Tibial nerve (tissue), 4 donors: ENCODE measurements at regions not wholly inside any gene's neighbourhood (a gene's known extent, or its start where the extent isn't known, plus 50 kb on each side); places are given as distances from the start of the nearest gene placed in this dataset.

Experiments used
- DNase-seq, 2 donors: peaks; one replicate each; pipeline ENCODE4 v3.0.0-alpha.2; 2019; ENCODE audit warnings: low spot score in 2 of 2
- H3K27ac ChIP-seq, 4 donors: fragments of 200-600 bp; sonication (generic) in 3 of 4; one replicate each; pipeline ENCODE4 v1.5.1; 2017 to 2019; ENCODE audit warnings: mild to moderate bottlenecking in 1 of 4
- H3K27me3 ChIP-seq, 2 donors: fragments of 200-600 bp; sonication (generic) in 1 of 2; one replicate each; pipeline versions ENCODE4 v1.5.1 to v1.6.0; 2017 to 2019
- H3K36me3 ChIP-seq, 3 donors: fragments of 200-600 bp; sonication (generic); one replicate each; pipeline ENCODE4 v1.5.1; 2018 to 2019
- H3K4me1 ChIP-seq, 4 donors: fragments of 200-600 bp; sonication (generic) in 3 of 4; one replicate each; pipeline ENCODE4 v1.5.1; 2017 to 2019
- H3K4me3 ChIP-seq, 4 donors: fragments of 200-600 bp; sonication (generic) in 3 of 4; one replicate each; pipeline ENCODE4 v1.5.1; 2017 to 2019; ENCODE audit warnings: mild to moderate bottlenecking in 1 of 4, moderate library complexity in 1 of 4
- H3K9me3 ChIP-seq, 4 donors: fragments of 200-600 bp; sonication (generic) in 3 of 4; one replicate each; pipeline ENCODE4 v1.5.1; 2017 to 2019
- CTCF ChIP-seq, 5 experiments: fragments of 200-600 bp in 3 of 5; fragments of 450-650 bp in 2 of 5; sonication (generic) in 3 of 5; IDR thresholded peaks; one replicate each; pipeline ENCODE4 v1.5.1; 2016 to 2019; ENCODE audit warnings: antibody characterized with exemption in 5 of 5, mild to moderate bottlenecking in 3 of 5, moderate library complexity in 2 of 5
- EP300 ChIP-seq, 2 donors: sonication (generic); formaldehyde crosslinking; IDR thresholded peaks; one replicate each; pipeline ENCODE4 v1.6.1; 2017; ENCODE audit warnings: antibody characterized with exemption in 2 of 2, mild to moderate bottlenecking in 1 of 2
- POLR2A ChIP-seq, 2 donors: fragments of 450-650 bp; IDR thresholded peaks; one replicate each; pipeline ENCODE4 v1.6.1; 2017; ENCODE audit warnings: antibody characterized with exemption in 2 of 2, mild to moderate bottlenecking in 2 of 2, moderate library complexity in 2 of 2
- WGBS, 2 donors: methylation state at CpG; one replicate each; pipeline ENCODE4 v1.1.5; 2018; 5-methylcytosine and 5-hydroxymethylcytosine counted together

GRCh38 chr12:124493809-124494750 is 73.3 kb downstream of the NCOR2 start:
- H3K4me1 ChIP-seq, result peaks cover 7 to 98% (median 43%) of the 10 kb centered on the region in 4 donors
- no peaks in the 10 kb centered on the region for H3K9me3 ChIP-seq
- TF ChIP-seq CTCF (IDR thresholded peaks at IDR 0.05) (no peak), EP300 (IDR thresholded peaks at IDR 0.05) (no peak), POLR2A (IDR thresholded peaks at IDR 0.05) (no peak)
- no peak for DNase-seq
- H3K27ac ChIP-seq, result peak overlapping the region in 3 of 4 donors; percentile 2 to 78 (median 74)
- H3K27me3 ChIP-seq, result no peaks in the 10 kb centered on the region
- H3K36me3 ChIP-seq, result peaks cover 0 to 43% (median 0%) of the 10 kb centered on the region in 3 donors
- 55 to 64% methylated on average over 22 to 27 of the region's 27 CpGs for WGBS, 2 donors
- no peak overlapping the region for H3K4me3 ChIP-seq

DNA sequence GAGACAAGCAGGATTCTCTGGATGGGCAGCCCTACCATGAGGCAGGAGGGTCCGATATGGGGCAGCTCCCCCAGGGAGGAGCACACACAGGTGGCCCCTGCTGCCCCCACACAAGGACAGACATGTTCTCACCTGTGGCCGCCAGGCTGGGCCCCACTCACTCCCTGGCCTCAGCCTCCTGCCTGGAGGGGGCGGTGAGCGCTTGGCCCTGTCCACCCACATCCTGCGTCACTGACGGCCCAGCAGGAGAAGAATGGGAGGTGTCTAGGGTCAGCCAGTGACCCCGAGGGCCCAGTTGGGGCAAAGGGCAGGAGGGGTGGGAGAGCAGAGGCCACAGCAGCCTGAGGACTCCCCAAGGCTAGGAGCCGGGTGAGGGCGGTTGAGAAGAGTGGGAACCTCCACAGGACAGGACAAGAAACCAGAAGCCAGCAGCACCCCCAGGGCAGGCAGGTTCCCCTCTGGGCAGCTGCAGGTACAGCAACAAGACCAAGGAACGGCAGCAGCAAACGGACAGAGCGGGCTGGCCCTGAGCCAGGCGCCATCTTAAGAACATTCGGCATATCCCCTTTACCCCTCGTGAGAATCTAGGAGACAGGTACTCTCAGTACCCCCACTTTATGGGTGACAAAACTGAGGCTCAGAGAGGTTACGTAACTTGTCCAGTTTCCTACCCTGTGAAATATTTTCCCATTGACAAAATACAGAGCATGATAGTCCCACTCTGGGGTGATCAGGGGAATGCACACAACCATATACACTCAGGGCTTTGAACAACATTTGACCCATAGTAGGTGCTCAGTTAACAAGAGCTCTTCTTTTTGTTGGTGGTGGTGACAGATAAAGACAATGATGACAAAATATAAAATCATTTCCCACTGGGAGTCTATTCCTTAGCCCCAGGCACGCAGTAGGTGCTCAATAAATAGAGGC is 74.3 kb downstream of the NCOR2 start:
- Histone ChIP-seq H3K36me3 (peaks cover 0 to 43% (median 0%) of the 10 kb centered on the region in 3 donors), H3K4me3 (no peak overlapping the region), H3K27me3 (no peaks in the 10 kb centered on the region), H3K4me1 (peaks cover 2 to 98% (median 37%) of the 10 kb centered on the region in 4 donors), H3K9me3 (no peaks in the 10 kb centered on the region), H3K27ac (peak overlapping the region in 3 of 4 donors; percentile 0 to 78 (median 74))
- TF ChIP-seq EP300 (IDR thresholded peaks at IDR 0.05) (peak in 1 of 2 donors; percentile 22), POLR2A (IDR thresholded peaks at IDR 0.05) (no peak), CTCF (IDR thresholded peaks at IDR 0.05) (no peak)
- WGBS, 2 donors, result 43 to 55% methylated on average over 13 to 16 of the region's 17 CpGs
- no peak for DNase-seq

DNA sequence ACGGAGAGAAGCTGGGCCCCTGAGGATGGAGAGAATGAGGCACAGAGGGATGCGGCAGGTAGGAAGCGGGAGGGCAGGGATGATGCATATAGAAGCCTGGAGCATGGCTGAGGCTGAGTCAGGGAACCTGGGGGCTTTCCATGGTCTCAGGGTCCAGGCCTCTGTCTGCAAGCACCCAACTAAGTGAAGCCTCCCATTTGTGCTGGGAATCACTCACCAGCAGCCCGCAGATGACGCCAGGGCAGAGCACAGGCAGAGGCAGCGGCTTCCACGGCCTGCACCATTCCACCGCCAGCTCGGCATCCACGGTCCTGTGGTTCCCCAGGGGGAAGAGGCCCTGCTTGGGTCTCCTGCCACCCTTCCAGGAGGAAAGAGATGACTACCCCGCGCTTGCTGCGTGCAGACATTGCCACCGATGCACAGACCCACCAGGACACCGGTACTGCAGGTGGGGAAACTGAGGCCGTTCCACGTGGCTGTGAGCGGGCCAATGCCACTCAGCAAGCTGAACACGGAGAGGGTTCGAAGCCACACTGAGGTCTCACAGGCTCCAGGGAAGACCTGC is 75.5 kb downstream of the NCOR2 start:
- Histone ChIP-seq H3K36me3 (peaks cover 0 to 45% (median 0%) of the 10 kb centered on the region in 3 donors), H3K27me3 (no peaks in the 10 kb centered on the region), H3K4me3 (no peak overlapping the region), H3K4me1 (peaks cover 0 to 98% (median 32%) of the 10 kb centered on the region in 4 donors), H3K9me3 (no peaks in the 10 kb centered on the region), H3K27ac (peak overlapping the region in 2 of 4 donors; percentile 74 to 78)
- no peak for DNase-seq
- WGBS, 2 donors, result 79 to 89% methylated on average over 12 to 20 of the region's 20 CpGs
- no peak for TF ChIP-seq CTCF (IDR thresholded peaks at IDR 0.05)
- no peak for TF ChIP-seq EP300 (IDR thresholded peaks at IDR 0.05)
- no peak for TF ChIP-seq POLR2A (IDR thresholded peaks at IDR 0.05)

DNA sequence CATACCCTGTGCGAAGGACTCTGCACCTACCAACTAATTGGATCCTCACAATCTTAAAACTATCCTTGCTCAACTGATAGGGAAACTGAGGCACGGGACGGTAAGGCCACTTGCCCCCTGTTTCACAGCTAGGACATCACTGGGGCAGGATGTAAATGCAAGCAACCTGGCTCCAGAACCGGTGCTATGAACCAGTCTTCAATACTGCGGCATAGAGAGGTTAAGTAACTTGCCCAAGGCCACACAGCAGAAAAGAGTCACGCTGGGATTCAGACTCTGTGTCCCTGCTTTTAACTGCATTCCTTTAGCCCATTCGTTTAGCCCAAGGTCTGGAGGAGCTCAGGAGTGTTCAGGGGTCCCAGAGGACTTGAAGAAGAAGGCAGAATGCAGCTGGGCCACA is 76.1 kb downstream of the NCOR2 start:
- Histone ChIP-seq H3K4me3 (no peak overlapping the region), H3K36me3 (peaks cover 0 to 51% (median 0%) of the 10 kb centered on the region in 3 donors), H3K27me3 (no peaks in the 10 kb centered on the region), H3K4me1 (peaks cover 0 to 98% (median 30%) of the 10 kb centered on the region in 4 donors), H3K27ac (peak overlapping the region in 2 of 4 donors; percentile 46 to 69), H3K9me3 (no peaks in the 10 kb centered on the region)
- DNase-seq, result no peak
- WGBS, 2 donors, result 68 to 73% methylated on average over 7 of the region's 7 CpGs
- TF ChIP-seq POLR2A (IDR thresholded peaks at IDR 0.05), result no peak
- TF ChIP-seq CTCF (IDR thresholded peaks at IDR 0.05), result no peak
- no peak for TF ChIP-seq EP300 (IDR thresholded peaks at IDR 0.05)
